ENCODE measurements at regions not wholly inside any gene's neighbourhood (a gene's known extent, or its start where the extent isn't known, plus 50 kb on each side); places are given as distances from the start of the nearest gene placed in this dataset.

DNA sequence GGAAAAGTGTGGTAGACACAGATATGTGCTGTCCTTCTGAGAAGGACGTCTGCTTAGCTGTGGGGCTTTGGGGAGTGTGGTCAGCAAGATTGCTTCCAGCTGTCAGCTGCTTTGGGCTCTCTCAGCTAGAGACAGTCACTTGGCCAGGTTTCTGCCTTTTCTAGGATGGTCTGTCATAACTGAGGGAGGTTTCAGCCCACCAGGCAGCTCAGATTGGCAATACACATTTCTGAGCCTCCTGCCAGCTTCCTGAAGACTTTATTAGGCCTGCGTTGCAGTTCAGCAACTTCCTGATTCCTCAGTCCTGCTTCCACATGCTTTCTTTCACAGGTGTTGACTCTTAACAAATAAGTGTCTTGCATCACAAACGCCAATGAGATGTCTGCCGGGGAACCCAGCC is 286.5 kb downstream of the SQOR start:
- BruUV-seq (replicated peaks) = no TSS peak

DNA sequence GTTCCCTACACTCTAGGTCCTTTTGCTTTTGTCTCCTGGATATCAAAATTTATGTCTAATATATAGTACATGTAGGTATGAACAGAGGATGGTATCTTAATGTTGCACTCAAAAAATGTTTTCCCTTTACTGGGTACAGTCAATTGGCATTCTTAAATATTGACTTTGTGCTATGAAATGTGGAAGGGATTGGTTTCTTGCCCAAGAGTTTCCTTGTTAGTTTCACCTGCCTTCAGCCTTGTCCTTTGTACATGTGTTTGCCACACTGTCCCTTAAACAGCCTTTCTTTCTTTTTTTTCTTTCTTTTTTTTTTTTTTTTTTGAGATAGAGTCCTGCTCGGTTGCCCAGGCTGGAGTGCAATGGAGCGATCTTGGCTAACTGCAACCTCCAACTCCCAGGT is 287.1 kb downstream of the SQOR start:
- TF ChIP-seq POLR2AphosphoS5 (IDR thresholded peaks at IDR 0.05; ENCODE audit: low read depth, low read length) (no peak), TCF7L2 (IDR thresholded peaks at IDR 0.05; ENCODE audit: low read depth, low read length) (no peak), REST (IDR thresholded peaks at IDR 0.05; ENCODE audit: insufficient read depth in 1 of 2, low read depth in 2 of 2, low read length in 1 of 2) (no peak), SIN3A (IDR thresholded peaks at IDR 0.05; ENCODE audit: borderline replicate concordance, insufficient read depth, low read depth, low read length) (no peak), CTCF (IDR thresholded peaks at IDR 0.05) (no peak)
- H3K27ac ChIP-seq (ENCODE audit: low read length) = no peak overlapping the region
- intact Hi-C loops (cut with micrococcal nuclease; ENCODE audit: unreplicated experiment) = no loop called here
- no peak overlapping the region for H3K4me3 ChIP-seq (ENCODE audit: low read depth in 2 of 2, low read length in 2 of 2)
- H3K27me3 ChIP-seq (ENCODE audit: control insufficient read depth, insufficient read depth, low read length) = no peaks in the 10 kb centered on the region
- no peak for ATAC-seq
- ChIA-PET POLR2A (no interaction called here), CTCF (no interaction called here)
- BruUV-seq (replicated peaks) = no TSS peak
- H3K36me3 ChIP-seq (ENCODE audit: control insufficient read depth, insufficient read depth, low read length) = no peaks in the 10 kb centered on the region
- DNase-seq (ENCODE audit: low read depth, low spot score) = no peak
- in situ Hi-C loops (cut with HindIII; ENCODE audit: low pct_unique_long_range_greater_than_20kb, low sequenced_read_pairs) = no loop called here
- H3K9me3 ChIP-seq (ENCODE audit: control insufficient read depth, insufficient read depth, low read depth, low read length) = no peaks in the 10 kb centered on the region
- no peaks in the 10 kb centered on the region for H3K4me1 ChIP-seq (ENCODE audit: control insufficient read depth, insufficient read depth, low read length)

More for the DNA sequence above, 286.5 kb downstream of the SQOR start:
- ATAC-seq = no peak
- Histone ChIP-seq H3K4me3 (ENCODE audit: low read depth in 2 of 2, low read length in 2 of 2) (no peak overlapping the region), H3K36me3 (ENCODE audit: control insufficient read depth, insufficient read depth, low read length) (no peaks in the 10 kb centered on the region), H3K9me3 (ENCODE audit: control insufficient read depth, insufficient read depth, low read depth, low read length) (no peaks in the 10 kb centered on the region), H3K27me3 (ENCODE audit: control insufficient read depth, insufficient read depth, low read length) (no peaks in the 10 kb centered on the region), H3K4me1 (ENCODE audit: control insufficient read depth, insufficient read depth, low read length) (no peaks in the 10 kb centered on the region), H3K27ac (ENCODE audit: low read length) (no peak overlapping the region)
- POLR2A ChIA-PET = no interaction called here
- in situ Hi-C loops (cut with HindIII; ENCODE audit: low pct_unique_long_range_greater_than_20kb, low sequenced_read_pairs) = no loop called here
- no peak for DNase-seq (ENCODE audit: low read depth, low spot score)
- intact Hi-C loops (cut with micrococcal nuclease; ENCODE audit: unreplicated experiment) = no loop called here
- CTCF ChIA-PET = no interaction called here
- no peak for TF ChIP-seq POLR2AphosphoS5 (IDR thresholded peaks at IDR 0.05; ENCODE audit: low read depth, low read length)
- TF ChIP-seq TCF7L2 (IDR thresholded peaks at IDR 0.05; ENCODE audit: low read depth, low read length) = no peak
- no peak for TF ChIP-seq CTCF (IDR thresholded peaks at IDR 0.05)
- no peak for TF ChIP-seq REST (IDR thresholded peaks at IDR 0.05; ENCODE audit: insufficient read depth in 1 of 2, low read depth in 2 of 2, low read length in 1 of 2)
- TF ChIP-seq SIN3A (IDR thresholded peaks at IDR 0.05; ENCODE audit: borderline replicate concordance, insufficient read depth, low read depth, low read length) = no peak
